SIG-M5 treated with dmso at 0.1 percent for 504 hours (cell line): ENCODE measurements at regions not wholly inside any gene's neighbourhood (a gene's known extent, or its start where the extent isn't known, plus 50 kb on each side); places are given as distances from the start of the nearest gene placed in this dataset.
"Not testable (repeated sequence)": the region's sequence is repeated elsewhere in the genome, so short reads cannot be mapped to it uniquely, and the experiment has no call there.

ENCODE experiments used
- DNase-seq: peaks from one replicate; lab custom pipeline; 2025; ENCODE audit not compliant: unreplicated experiment; lab: John Stamatoyannopoulos, UW

GRCh38 chr12:28689398-28690175 is 459.5 kb upstream of the FAR2 start:
- no peak for DNase-seq

GRCh38 chr12:28693565-28694219 is 455.4 kb upstream of the FAR2 start:
- no peak for DNase-seq

GRCh38 chr12:28698553-28698952 is 450.5 kb upstream of the FAR2 start:
- no peak for DNase-seq

- no peak for DNase-seq
Measured at GRCh38 chr12:28699029-28699428, 450.0 kb upstream of the FAR2 start.

- DNase-seq, result no peak
Measured at GRCh38 chr12:28700161-28700560, 448.9 kb upstream of the FAR2 start.

GRCh38 chr12:28704477-28705169 is 444.5 kb upstream of the FAR2 start:
- DNase-seq, result no peak

- DNase-seq, result no peak
Measured at GRCh38 chr12:28708918-28709371, 440.1 kb upstream of the FAR2 start.

GRCh38 chr12:28709986-28710685 is 438.9 kb upstream of the FAR2 start:
- no peak for DNase-seq

- no peak for DNase-seq
Measured at GRCh38 chr12:28710882-28711281, 438.2 kb upstream of the FAR2 start.

- no peak for DNase-seq
Measured at GRCh38 chr12:28711421-28711820, 437.7 kb upstream of the FAR2 start.

GRCh38 chr12:28742791-28743190 is 406.3 kb upstream of the FAR2 start:
- no peak for DNase-seq

GRCh38 chr12:28746734-28747325 is 402.2 kb upstream of the FAR2 start:
- DNase-seq, result no peak

- DNase-seq, result no peak
Measured at GRCh38 chr12:28750946-28751685, 398.0 kb upstream of the FAR2 start.

GRCh38 chr12:28755027-28755426 is 394.1 kb upstream of the FAR2 start:
- no peak for DNase-seq

GRCh38 chr12:28759333-28759732 is 389.7 kb upstream of the FAR2 start:
- no peak for DNase-seq

- DNase-seq, result not testable (repeated sequence)
Measured at GRCh38 chr12:28760040-28760903, 388.8 kb upstream of the FAR2 start.

GRCh38 chr12:28761897-28762296 is 387.2 kb upstream of the FAR2 start:
- not testable (repeated sequence) for DNase-seq

- no peak for DNase-seq
Measured at GRCh38 chr12:28766398-28766797, 382.7 kb upstream of the FAR2 start.

- no peak for DNase-seq
Measured at GRCh38 chr12:28767836-28768348, 381.2 kb upstream of the FAR2 start.
